ENCODE measurements at regions not wholly inside any gene's neighbourhood (a gene's known extent, or its start where the extent isn't known, plus 50 kb on each side); places are given as distances from the start of the nearest gene placed in this dataset.
"Not testable (repeated sequence)": the region's sequence is repeated elsewhere in the genome, so short reads cannot be mapped to it uniquely, and the experiment has no call there.

- DNase-seq (ENCODE audit: low read depth in 2 of 2) = no peak
Measured at GRCh38 chr19:28386470-28386869, 826.5 kb downstream of the UQCRFS1 start.

- DNase-seq (ENCODE audit: low read depth in 2 of 2) = no peak
Measured at GRCh38 chr19:28386066-28386465, 826.9 kb downstream of the UQCRFS1 start.

- no peak for DNase-seq (ENCODE audit: low read depth in 2 of 2)
Measured at GRCh38 chr19:28377077-28377476, 835.9 kb downstream of the UQCRFS1 start.

GRCh38 chr19:28374971-28375370, 838.0 kb downstream of the UQCRFS1 start:
- DNase-seq (ENCODE audit: low read depth in 2 of 2) = no peak

GRCh38 chr19:28372576-28373247, 840.2 kb downstream of the UQCRFS1 start:
- no peak for DNase-seq (ENCODE audit: low read depth in 2 of 2)

GRCh38 chr19:28367146-28367545, 845.8 kb downstream of the UQCRFS1 start:
- no peak for DNase-seq (ENCODE audit: low read depth in 2 of 2)

GRCh38 chr19:28363254-28363653, 849.7 kb downstream of the UQCRFS1 start:
- DNase-seq (ENCODE audit: low read depth in 2 of 2) = no peak

GRCh38 chr19:28359431-28360414, 853.2 kb downstream of the UQCRFS1 start:
- DNase-seq (ENCODE audit: low read depth in 2 of 2) = no peak

GRCh38 chr19:28358633-28359032, 854.3 kb downstream of the UQCRFS1 start:
- no peak for DNase-seq (ENCODE audit: low read depth in 2 of 2)

GRCh38 chr19:28351761-28352160, 861.2 kb downstream of the UQCRFS1 start:
- no peak for DNase-seq (ENCODE audit: low read depth in 2 of 2)

- DNase-seq (ENCODE audit: low read depth in 2 of 2) = not testable (repeated sequence)
Measured at GRCh38 chr19:28351321-28351720, 861.6 kb downstream of the UQCRFS1 start.

- DNase-seq (ENCODE audit: low read depth in 2 of 2) = no peak
Measured at GRCh38 chr19:28350673-28351072, 862.3 kb downstream of the UQCRFS1 start.

- no peak for DNase-seq (ENCODE audit: low read depth in 2 of 2)
Measured at GRCh38 chr19:28350037-28350436, 862.9 kb downstream of the UQCRFS1 start.

- no peak for DNase-seq (ENCODE audit: low read depth in 2 of 2)
Measured at GRCh38 chr19:28349604-28350003, 863.3 kb downstream of the UQCRFS1 start.

- no peak for DNase-seq (ENCODE audit: low read depth in 2 of 2)
Measured at GRCh38 chr19:28345811-28346210, 867.1 kb downstream of the UQCRFS1 start.

- no peak for DNase-seq (ENCODE audit: low read depth in 2 of 2)
Measured at GRCh38 chr19:28341810-28342350, 871.1 kb downstream of the UQCRFS1 start.

- DNase-seq (ENCODE audit: low read depth in 2 of 2) = no peak
Measured at GRCh38 chr19:28334419-28334818, 878.5 kb downstream of the UQCRFS1 start.

GRCh38 chr19:28333909-28334308, 879.0 kb downstream of the UQCRFS1 start:
- no peak for DNase-seq (ENCODE audit: low read depth in 2 of 2)

GRCh38 chr19:28332886-28333285, 880.1 kb downstream of the UQCRFS1 start:
- DNase-seq (ENCODE audit: low read depth in 2 of 2) = no peak

GRCh38 chr19:28332351-28332750, 880.6 kb downstream of the UQCRFS1 start:
- DNase-seq (ENCODE audit: low read depth in 2 of 2) = no peak

GRCh38 chr19:28331596-28331995, 881.4 kb downstream of the UQCRFS1 start:
- DNase-seq (ENCODE audit: low read depth in 2 of 2) = no peak

GRCh38 chr19:28330831-28331230, 882.1 kb downstream of the UQCRFS1 start:
- DNase-seq (ENCODE audit: low read depth in 2 of 2) = no peak

GRCh38 chr19:28329429-28329828, 883.5 kb downstream of the UQCRFS1 start:
- DNase-seq (ENCODE audit: low read depth in 2 of 2) = no peak
